ENCODE measurements at regions not wholly inside any gene's neighbourhood (a gene's known extent, or its start where the extent isn't known, plus 50 kb on each side); places are given as distances from the start of the nearest gene placed in this dataset.

DNA sequence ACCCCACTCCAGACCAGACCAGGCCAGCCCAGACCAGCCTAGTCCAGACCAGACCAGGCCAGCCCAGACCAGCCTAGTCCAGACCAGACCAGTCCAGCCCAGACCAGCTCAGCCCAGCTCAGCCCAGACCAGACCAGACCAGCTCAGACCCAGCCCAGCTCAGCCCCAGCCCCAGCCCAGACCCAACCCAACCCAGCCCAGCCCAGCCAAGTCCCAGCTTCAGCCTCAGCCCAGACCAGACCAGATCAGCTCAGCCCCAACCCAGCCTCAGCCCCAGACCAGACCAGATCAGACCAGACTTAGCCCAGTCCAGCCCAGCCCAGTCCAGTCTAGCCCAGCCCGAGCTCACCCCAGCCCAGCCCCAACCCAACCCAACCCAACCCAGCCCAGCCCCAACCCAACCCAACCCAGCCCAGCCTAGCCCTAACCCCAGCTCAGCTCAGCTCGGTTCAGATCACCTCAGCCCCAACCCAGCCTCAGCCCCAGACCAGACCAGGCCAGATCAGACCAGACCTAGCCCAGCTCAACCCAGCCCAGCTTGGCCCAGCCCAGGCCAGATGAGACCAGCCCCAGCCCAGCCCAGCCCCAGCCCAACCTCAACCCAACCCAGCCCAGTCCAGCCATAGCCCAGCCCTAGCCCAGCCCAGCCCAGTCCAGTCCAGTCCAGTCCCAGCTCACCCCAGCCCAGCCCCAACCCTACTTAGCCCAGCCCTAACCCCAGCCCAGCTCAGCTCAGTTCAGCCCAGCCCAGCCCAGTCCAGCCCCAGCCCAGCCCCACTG, 204.7 kb downstream of the BCL11B start:
- 84 to 100% (median 92%) methylated on average over 2 of the region's 2 CpGs for WGBS, 3 donors

DNA sequence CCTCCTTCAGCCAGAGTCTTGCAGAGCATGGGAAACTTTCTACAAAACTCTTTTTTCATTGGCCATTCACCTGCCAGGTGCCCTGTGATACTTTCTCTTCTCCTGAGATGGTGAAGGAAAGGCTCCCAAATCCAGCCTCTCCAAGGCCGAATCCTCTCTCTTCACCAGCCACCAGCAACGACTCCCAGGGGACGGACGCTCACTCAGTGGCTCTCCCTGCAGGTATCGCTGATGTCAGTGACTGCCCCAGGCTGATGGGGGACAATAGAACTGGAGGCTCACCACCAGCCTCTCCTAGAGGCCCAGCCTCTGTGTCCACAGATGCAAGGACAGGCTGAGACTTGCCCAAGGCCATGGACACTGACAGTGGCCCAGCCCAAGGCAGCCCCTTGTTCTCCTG, 204.1 kb downstream of the BCL11B start:
- Histone ChIP-seq H3K9me3 (no peaks in the 10 kb centered on the region), H3K27me3 (ENCODE audit: insufficient read depth in 3 of 3, low read length in 2 of 3) (no peaks in the 10 kb centered on the region), H3K27ac (no peak overlapping the region), H3K36me3 (ENCODE audit: insufficient read depth in 1 of 2, low read depth in 1 of 2) (no peaks in the 10 kb centered on the region), H3K4me3 (no peak overlapping the region), H3K4me1 (no peaks in the 10 kb centered on the region)
- DNase-seq: no peak
- no peak for ATAC-seq
- 95 to 97% (median 96%) methylated on average over 5 of the region's 5 CpGs for WGBS, 3 donors
- intact Hi-C loops (cut with DNase I): no loop called here
- TF ChIP-seq, protein P1, sequence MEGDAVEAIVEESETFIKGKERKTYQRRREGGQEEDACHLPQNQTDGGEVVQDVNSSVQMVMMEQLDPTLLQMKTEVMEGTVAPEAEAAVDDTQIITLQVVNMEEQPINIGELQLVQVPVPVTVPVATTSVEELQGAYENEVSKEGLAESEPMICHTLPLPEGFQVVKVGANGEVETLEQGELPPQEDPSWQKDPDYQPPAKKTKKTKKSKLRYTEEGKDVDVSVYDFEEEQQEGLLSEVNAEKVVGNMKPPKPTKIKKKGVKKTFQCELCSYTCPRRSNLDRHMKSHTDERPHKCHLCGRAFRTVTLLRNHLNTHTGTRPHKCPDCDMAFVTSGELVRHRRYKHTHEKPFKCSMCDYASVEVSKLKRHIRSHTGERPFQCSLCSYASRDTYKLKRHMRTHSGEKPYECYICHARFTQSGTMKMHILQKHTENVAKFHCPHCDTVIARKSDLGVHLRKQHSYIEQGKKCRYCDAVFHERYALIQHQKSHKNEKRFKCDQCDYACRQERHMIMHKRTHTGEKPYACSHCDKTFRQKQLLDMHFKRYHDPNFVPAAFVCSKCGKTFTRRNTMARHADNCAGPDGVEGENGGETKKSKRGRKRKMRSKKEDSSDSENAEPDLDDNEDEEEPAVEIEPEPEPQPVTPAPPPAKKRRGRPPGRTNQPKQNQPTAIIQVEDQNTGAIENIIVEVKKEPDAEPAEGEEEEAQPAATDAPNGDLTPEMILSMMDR (IDR thresholded peaks at IDR 0.05): no peak

More for the DNA sequence above, 204.7 kb downstream of the BCL11B start:
- H3K36me3 ChIP-seq (ENCODE audit: insufficient read depth in 1 of 2, low read depth in 1 of 2): no peaks in the 10 kb centered on the region
- DNase-seq (no peak), ATAC-seq (no peak)
- H3K27me3 ChIP-seq (ENCODE audit: insufficient read depth in 3 of 3, low read length in 2 of 3): peaks cover 0 to under 1% (median 0%) of the 10 kb centered on the region in 3 donors
- no peak overlapping the region for H3K27ac ChIP-seq
- TF ChIP-seq, protein P1 (IDR thresholded peaks at IDR 0.05): no peak
- H3K4me1 ChIP-seq: no peaks in the 10 kb centered on the region
- intact Hi-C loops (cut with DNase I): no loop called here
- no peaks in the 10 kb centered on the region for H3K9me3 ChIP-seq
- H3K4me3 ChIP-seq: no peak overlapping the region

DNA sequence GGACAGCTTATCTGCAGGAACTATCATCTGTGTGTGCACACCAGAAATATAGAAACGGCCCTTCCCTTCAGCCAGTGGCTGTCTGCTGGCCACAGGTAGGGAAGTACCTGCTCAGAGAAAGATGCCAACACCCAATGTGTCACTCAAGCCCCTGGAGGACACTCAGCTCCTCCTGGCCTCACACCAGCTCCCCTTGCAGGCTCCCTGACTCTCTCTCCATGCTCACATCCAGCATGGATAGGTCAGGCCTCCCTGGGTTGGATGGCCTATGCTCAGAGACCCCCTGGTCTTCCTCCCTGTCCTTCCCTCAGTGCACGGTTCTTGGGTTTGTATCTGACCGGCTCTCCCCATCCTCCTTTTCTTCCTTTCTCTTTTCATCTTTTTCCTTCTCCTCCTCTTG, 202.1 kb downstream of the BCL11B start:
- TF ChIP-seq, protein P1 (IDR thresholded peaks at IDR 0.05): no peak
- H3K27me3 ChIP-seq (ENCODE audit: insufficient read depth in 3 of 3, low read length in 2 of 3): peaks cover 0 to 2% (median 0%) of the 10 kb centered on the region in 3 donors
- no peaks in the 10 kb centered on the region for H3K9me3 ChIP-seq
- no peak overlapping the region for H3K27ac ChIP-seq
- DNase-seq (no peak), ATAC-seq (no peak)
- H3K36me3 ChIP-seq (ENCODE audit: insufficient read depth in 1 of 2, low read depth in 1 of 2): no peaks in the 10 kb centered on the region
- no peaks in the 10 kb centered on the region for H3K4me1 ChIP-seq
- WGBS, 3 donors: 68 to 86% (median 68%) methylated on average over 3 of the region's 3 CpGs
- no peak overlapping the region for H3K4me3 ChIP-seq
- intact Hi-C loops (cut with DNase I): no loop called here

DNA sequence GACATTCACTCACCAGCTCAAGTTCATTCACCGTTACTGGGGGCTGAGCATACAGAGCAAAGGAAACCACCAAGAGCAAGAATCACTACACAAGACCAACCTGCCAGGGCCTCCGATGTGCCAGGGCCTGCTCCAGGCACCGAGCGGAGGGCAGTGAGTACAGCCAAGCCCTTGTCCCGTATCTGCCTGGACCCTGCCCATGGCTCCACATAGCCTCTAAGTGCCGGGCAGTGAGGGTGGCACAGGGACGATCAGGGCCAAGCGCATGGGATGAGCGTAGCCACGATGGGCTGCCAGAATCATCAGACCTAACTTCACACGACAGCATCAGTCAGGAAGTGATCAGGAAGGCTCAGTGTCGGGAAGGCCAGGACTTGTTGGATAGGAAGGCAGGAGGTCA, 199.6 kb downstream of the BCL11B start:
- H3K36me3 ChIP-seq (ENCODE audit: insufficient read depth in 1 of 2, low read depth in 1 of 2): no peaks in the 10 kb centered on the region
- no peaks in the 10 kb centered on the region for H3K9me3 ChIP-seq
- H3K4me1 ChIP-seq: no peaks in the 10 kb centered on the region
- ATAC-seq: no peak
- H3K27me3 ChIP-seq (ENCODE audit: insufficient read depth in 3 of 3, low read length in 2 of 3): peaks cover 0 to 2% (median 0%) of the 10 kb centered on the region in 3 donors
- 76 to 89% (median 81%) methylated on average over 12 of the region's 12 CpGs for WGBS, 3 donors
- DNase-seq: no peak
- H3K27ac ChIP-seq: no peak overlapping the region
- intact Hi-C loops (cut with DNase I): no loop called here
- TF ChIP-seq, protein P1 (IDR thresholded peaks at IDR 0.05): no peak
- H3K4me3 ChIP-seq: no peak overlapping the region

DNA sequence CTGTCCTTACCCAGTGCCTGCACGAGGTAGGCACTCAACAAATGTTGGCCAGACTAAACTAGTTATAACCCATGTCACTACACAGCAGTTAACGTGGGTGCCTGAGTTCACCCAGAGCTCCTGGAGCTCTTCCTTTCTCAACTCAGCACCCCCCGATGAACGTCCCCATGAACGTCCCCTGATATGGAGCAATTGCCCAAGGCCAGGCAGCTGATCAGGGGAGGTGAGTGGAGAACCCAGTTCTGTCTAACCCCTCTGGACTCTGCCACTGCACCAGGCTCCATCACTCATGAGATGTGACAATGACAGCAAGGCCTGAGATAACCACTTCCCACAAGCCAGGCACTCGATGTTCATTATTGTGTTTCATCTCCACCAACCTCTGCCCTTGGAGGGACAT, 199.0 kb downstream of the BCL11B start:
- no peaks in the 10 kb centered on the region for H3K4me1 ChIP-seq
- no peak overlapping the region for H3K4me3 ChIP-seq
- H3K9me3 ChIP-seq: no peaks in the 10 kb centered on the region
- no peak for ATAC-seq
- DNase-seq: no peak
- TF ChIP-seq, protein P1 (IDR thresholded peaks at IDR 0.05): no peak
- no peaks in the 10 kb centered on the region for H3K36me3 ChIP-seq (ENCODE audit: insufficient read depth in 1 of 2, low read depth in 1 of 2)
- peaks cover 0 to 2% (median 0%) of the 10 kb centered on the region in 3 donors for H3K27me3 ChIP-seq (ENCODE audit: insufficient read depth in 3 of 3, low read length in 2 of 3)
- H3K27ac ChIP-seq: no peak overlapping the region
- WGBS, 3 donors: 81 to 87% (median 82%) methylated on average over 6 of the region's 6 CpGs
- intact Hi-C loops (cut with DNase I): no loop called here

Data from psoas muscle (tissue), 7 donors.